ENCODE measurements at regions not wholly inside any gene's neighbourhood (a gene's known extent, or its start where the extent isn't known, plus 50 kb on each side); places are given as distances from the start of the nearest gene placed in this dataset.

GRCh38 chr1:39117899-39118450 lies 86.5 kb upstream of the MACF1 start:
- no peak for TF ChIP-seq CTCF (IDR thresholded peaks at IDR 0.05)
- intact Hi-C loops (cut with DNase I): no loop called here
- Histone ChIP-seq H3K36me3 (no peaks in the 10 kb centered on the region), H3K4me1 (peaks cover 3% of the 10 kb centered on the region), H3K27me3 (no peaks in the 10 kb centered on the region), H3K9me3 (no peaks in the 10 kb centered on the region), H3K27ac (peak overlapping the region; percentile 69), H3K9ac (ENCODE audit: low read depth in 2 of 2, low read length in 2 of 2) (no peak overlapping the region), H3K4me3 (no peak overlapping the region)
- no peak for DNase-seq

- Histone ChIP-seq H3K9me3 (no peaks in the 10 kb centered on the region), H3K9ac (ENCODE audit: low read depth in 2 of 2, low read length in 2 of 2) (no peak overlapping the region), H3K27me3 (no peaks in the 10 kb centered on the region), H3K4me1 (peaks cover 3% of the 10 kb centered on the region), H3K36me3 (no peaks in the 10 kb centered on the region), H3K27ac (no peak overlapping the region), H3K4me3 (no peak overlapping the region)
- no peak for TF ChIP-seq CTCF (IDR thresholded peaks at IDR 0.05)
- intact Hi-C loops (cut with DNase I): no loop called here
- DNase-seq: no peak
Observed at GRCh38 chr1:39122056-39122455, 82.4 kb upstream of the MACF1 start.

GRCh38 chr1:39124282-39124681 lies 80.2 kb upstream of the MACF1 start:
- no peak for DNase-seq
- H3K9me3 ChIP-seq: no peaks in the 10 kb centered on the region
- H3K27me3 ChIP-seq: no peaks in the 10 kb centered on the region
- no peak overlapping the region for H3K4me3 ChIP-seq
- no peaks in the 10 kb centered on the region for H3K36me3 ChIP-seq
- H3K27ac ChIP-seq: no peak overlapping the region
- no peak for TF ChIP-seq CTCF (IDR thresholded peaks at IDR 0.05)
- H3K4me1 ChIP-seq: peaks cover 6% of the 10 kb centered on the region
- no peak overlapping the region for H3K9ac ChIP-seq (ENCODE audit: low read depth in 2 of 2, low read length in 2 of 2)
- intact Hi-C loops (cut with DNase I): no loop called here

- no peaks in the 10 kb centered on the region for H3K9me3 ChIP-seq
- H3K4me1 ChIP-seq: peaks cover 12% of the 10 kb centered on the region
- TF ChIP-seq CTCF (IDR thresholded peaks at IDR 0.05): no peak
- intact Hi-C loops (cut with DNase I): no loop called here
- H3K27me3 ChIP-seq: no peaks in the 10 kb centered on the region
- no peak for DNase-seq
- H3K27ac ChIP-seq: peak overlapping the region; percentile 75
- no peak overlapping the region for H3K4me3 ChIP-seq
- peak overlapping the region in 1 of 2 donors; percentile 5 for H3K9ac ChIP-seq (ENCODE audit: low read depth in 2 of 2, low read length in 2 of 2)
- no peaks in the 10 kb centered on the region for H3K36me3 ChIP-seq
Observed at GRCh38 chr1:39127513-39127912, 77.0 kb upstream of the MACF1 start.

GRCh38 chr1:39128126-39128525 lies 76.4 kb upstream of the MACF1 start:
- Histone ChIP-seq H3K4me1 (peaks cover 16% of the 10 kb centered on the region), H3K27me3 (no peaks in the 10 kb centered on the region), H3K9me3 (no peaks in the 10 kb centered on the region), H3K9ac (ENCODE audit: low read depth in 2 of 2, low read length in 2 of 2) (no peak overlapping the region), H3K27ac (peak overlapping the region; percentile 75), H3K4me3 (no peak overlapping the region), H3K36me3 (no peaks in the 10 kb centered on the region)
- intact Hi-C loops (cut with DNase I): no loop called here
- DNase-seq: no peak
- TF ChIP-seq CTCF (IDR thresholded peaks at IDR 0.05): no peak

Data from colonic mucosa (tissue), 4 donors.